Endodermal cell (in vitro differentiated cells): ENCODE measurements at regions not wholly inside any gene's neighbourhood (a gene's known extent, or its start where the extent isn't known, plus 50 kb on each side); places are given as distances from the start of the nearest gene placed in this dataset.

Experiments used
- DNase-seq: peaks from one replicate; pipeline ENCODE4 v3.0.0-alpha.2; 2017
- H3K27ac ChIP-seq: 2 replicates; pipeline ENCODE4 v1.5.1; 2013; ENCODE audit warnings: mild to moderate bottlenecking, low read depth, low read length, moderate library complexity
- H3K27me3 ChIP-seq: 2 replicates; pipeline ENCODE4 v1.6.1; 2013; ENCODE audit warnings: mild to moderate bottlenecking, low read length, moderate library complexity; ENCODE audit not compliant: insufficient read depth, control insufficient read depth, poor library complexity, severe bottlenecking
- H3K36me3 ChIP-seq: 2 replicates; pipeline ENCODE4 v1.7.0; 2013; ENCODE audit warnings: mild to moderate bottlenecking, low read length, moderate library complexity; ENCODE audit not compliant: control insufficient read depth, insufficient read depth
- H3K4me1 ChIP-seq: one replicate; pipeline ENCODE4 v1.7.0; 2013; ENCODE audit warnings: low read length; ENCODE audit not compliant: control insufficient read depth, insufficient read depth
- H3K4me3 ChIP-seq: 2 replicates; pipeline ENCODE4 v1.5.1; 2013; ENCODE audit warnings: mild to moderate bottlenecking, low read length, moderate library complexity
- H3K9ac ChIP-seq: 2 replicates; pipeline ENCODE4 v1.6.1; 2013; ENCODE audit warnings: mild to moderate bottlenecking, low read length, moderate library complexity; ENCODE audit not compliant: poor library complexity, severe bottlenecking; ENCODE audit errors: extremely low read depth
- H3K9me3 ChIP-seq: 2 replicates; pipeline ENCODE4 v1.6.1; 2013; ENCODE audit warnings: mild to moderate bottlenecking, low read length, moderate library complexity; ENCODE audit not compliant: control insufficient read depth
- H3K27ac Mint-ChIP-seq: 2 replicates; pipeline ENCODE4 v1.8.0; 2020; ENCODE audit warnings: mixed read lengths
- H3K27me3 Mint-ChIP-seq: 2 replicates; pipeline ENCODE4 v1.8.0; 2021; ENCODE audit warnings: mild to moderate bottlenecking, mixed read lengths; ENCODE audit not compliant: insufficient read depth
- H3K36me3 Mint-ChIP-seq: 2 replicates; pipeline ENCODE4 v1.8.0; 2020; ENCODE audit warnings: low read depth, mixed read lengths
- H3K4me1 Mint-ChIP-seq: 2 replicates; pipeline ENCODE4 v1.8.0; 2020; ENCODE audit warnings: mixed read lengths
- H3K4me3 Mint-ChIP-seq: 2 replicates; pipeline ENCODE4 v1.8.0; 2020; ENCODE audit warnings: mild to moderate bottlenecking, moderate library complexity, mixed read lengths
- H3K9me3 Mint-ChIP-seq: 2 replicates; pipeline ENCODE4 v1.8.0; 2020; ENCODE audit warnings: mild to moderate bottlenecking, mixed read lengths
- WGBS, 2 experiments: methylation state at CpG; one replicate each; pipeline versions ENCODE4 v1.1.5 to v1.1.7; 2013; ENCODE audit warnings: missing lambda C conversion rate in 2 of 2, mixed read lengths in 1 of 2; ENCODE audit not compliant: insufficient coverage in 1 of 2, insufficient read length in 1 of 2; 5-methylcytosine and 5-hydroxymethylcytosine counted together
- TF ChIP-seq, protein P1 (sequence below): fragments of 200-600 bp; sonication (generic); conservative IDR thresholded peaks from 2 replicates; pipeline ENCODE4 v1.5.0; 2021; ENCODE audit warnings: antibody characterized with exemption, mild to moderate bottlenecking

DNA sequence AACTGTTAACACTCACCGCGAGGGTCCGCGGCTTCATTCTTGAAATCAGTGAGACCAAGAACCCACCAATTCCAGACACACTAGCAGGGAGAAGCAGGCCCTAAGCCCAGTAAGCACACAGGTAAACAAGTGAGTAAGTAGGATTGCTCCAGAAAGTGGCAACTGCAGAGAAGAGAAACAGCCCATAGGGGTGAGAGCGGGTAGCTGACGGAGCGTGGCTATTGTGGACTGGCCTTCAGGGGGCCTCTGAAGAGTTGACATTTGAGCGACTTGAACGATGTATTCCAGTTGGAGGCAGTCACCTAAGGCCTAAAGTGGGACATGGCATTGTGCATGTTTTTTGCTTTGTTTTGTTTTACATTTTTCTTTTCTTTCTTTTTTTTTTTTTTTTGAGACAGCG, 74.2 kb downstream of the TSPAN17 start:
- no peak overlapping the region for H3K27ac Mint-ChIP-seq
- Histone ChIP-seq H3K4me1 (peaks cover 7% of the 10 kb centered on the region), H3K9ac (no peak overlapping the region), H3K27me3 (no peaks in the 10 kb centered on the region), H3K36me3 (no peaks in the 10 kb centered on the region), H3K9me3 (no peaks in the 10 kb centered on the region), H3K4me3 (no peak overlapping the region), H3K27ac (no peak overlapping the region)
- TF ChIP-seq, protein P1, sequence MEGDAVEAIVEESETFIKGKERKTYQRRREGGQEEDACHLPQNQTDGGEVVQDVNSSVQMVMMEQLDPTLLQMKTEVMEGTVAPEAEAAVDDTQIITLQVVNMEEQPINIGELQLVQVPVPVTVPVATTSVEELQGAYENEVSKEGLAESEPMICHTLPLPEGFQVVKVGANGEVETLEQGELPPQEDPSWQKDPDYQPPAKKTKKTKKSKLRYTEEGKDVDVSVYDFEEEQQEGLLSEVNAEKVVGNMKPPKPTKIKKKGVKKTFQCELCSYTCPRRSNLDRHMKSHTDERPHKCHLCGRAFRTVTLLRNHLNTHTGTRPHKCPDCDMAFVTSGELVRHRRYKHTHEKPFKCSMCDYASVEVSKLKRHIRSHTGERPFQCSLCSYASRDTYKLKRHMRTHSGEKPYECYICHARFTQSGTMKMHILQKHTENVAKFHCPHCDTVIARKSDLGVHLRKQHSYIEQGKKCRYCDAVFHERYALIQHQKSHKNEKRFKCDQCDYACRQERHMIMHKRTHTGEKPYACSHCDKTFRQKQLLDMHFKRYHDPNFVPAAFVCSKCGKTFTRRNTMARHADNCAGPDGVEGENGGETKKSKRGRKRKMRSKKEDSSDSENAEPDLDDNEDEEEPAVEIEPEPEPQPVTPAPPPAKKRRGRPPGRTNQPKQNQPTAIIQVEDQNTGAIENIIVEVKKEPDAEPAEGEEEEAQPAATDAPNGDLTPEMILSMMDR, result peak; percentile 51
- H3K27me3 Mint-ChIP-seq, result peaks cover 4% of the 10 kb centered on the region
- 83 to 88% methylated on average over 7 to 10 of the region's 10 CpGs for WGBS, 2 experiments
- DNase-seq, result no peak
- H3K4me1 Mint-ChIP-seq, result peaks cover 39% of the 10 kb centered on the region
- no peaks in the 10 kb centered on the region for H3K36me3 Mint-ChIP-seq
- no peak overlapping the region for H3K4me3 Mint-ChIP-seq
- no peaks in the 10 kb centered on the region for H3K9me3 Mint-ChIP-seq

DNA sequence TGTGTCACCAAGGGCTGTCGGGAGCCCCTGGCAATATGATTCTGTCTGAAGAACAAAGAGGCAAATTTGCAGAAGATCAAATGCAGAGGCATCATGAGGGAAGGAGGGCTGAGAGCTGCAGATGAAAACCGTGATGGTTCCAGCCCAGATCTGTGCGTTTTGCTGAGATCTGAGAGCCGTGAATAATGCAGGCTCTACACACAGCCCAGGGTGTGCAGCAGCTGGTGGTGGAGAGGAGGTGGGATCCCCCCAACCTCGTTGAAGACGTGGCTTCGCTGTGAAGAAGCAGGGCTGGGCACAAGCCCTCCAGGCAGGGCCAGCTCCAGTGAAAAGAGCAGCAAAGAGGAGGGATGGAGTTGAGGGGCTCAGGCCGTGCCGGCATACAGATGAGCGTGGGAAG, 75.5 kb downstream of the TSPAN17 start:
- H3K9me3 Mint-ChIP-seq, result no peaks in the 10 kb centered on the region
- DNase-seq, result no peak
- Histone ChIP-seq H3K9me3 (no peaks in the 10 kb centered on the region), H3K4me1 (peaks cover 7% of the 10 kb centered on the region), H3K27me3 (no peaks in the 10 kb centered on the region), H3K4me3 (no peak overlapping the region), H3K36me3 (no peaks in the 10 kb centered on the region), H3K27ac (no peak overlapping the region), H3K9ac (no peak overlapping the region)
- H3K36me3 Mint-ChIP-seq, result no peaks in the 10 kb centered on the region
- peaks cover 39% of the 10 kb centered on the region for H3K4me1 Mint-ChIP-seq
- no peak overlapping the region for H3K27ac Mint-ChIP-seq
- H3K4me3 Mint-ChIP-seq, result no peak overlapping the region
- TF ChIP-seq, protein P1, result no peak
- WGBS, 2 experiments, result 82 to 83% methylated on average over 4 to 10 of the region's 10 CpGs
- H3K27me3 Mint-ChIP-seq, result peaks cover 4% of the 10 kb centered on the region

DNA sequence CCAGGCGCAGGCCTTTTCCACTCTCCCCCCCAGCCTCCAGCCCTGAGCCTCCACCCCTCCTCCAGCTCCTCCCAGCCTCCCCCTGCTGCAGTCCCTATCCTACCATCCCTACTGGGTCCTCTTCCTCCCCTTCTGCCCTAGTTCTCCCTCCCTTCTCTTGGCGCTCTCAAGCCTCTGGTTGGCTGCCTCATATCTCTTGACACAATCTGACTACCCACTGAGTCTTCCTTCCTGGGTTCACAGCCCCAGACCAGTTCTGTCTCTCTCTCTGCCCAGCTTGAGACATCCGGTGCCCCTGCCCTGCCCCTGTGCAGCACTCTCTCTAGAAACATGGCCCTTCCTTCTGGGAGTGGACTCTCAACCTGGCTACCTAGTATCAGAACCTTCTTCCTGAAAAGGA, 76.2 kb downstream of the TSPAN17 start:
- H3K4me3 Mint-ChIP-seq, result no peak overlapping the region
- no peak overlapping the region for H3K27ac ChIP-seq
- H3K9ac ChIP-seq, result no peak overlapping the region
- no peaks in the 10 kb centered on the region for H3K9me3 Mint-ChIP-seq
- peaks cover 39% of the 10 kb centered on the region for H3K4me1 Mint-ChIP-seq
- WGBS, 2 experiments, result 74 to 89% methylated on average over 3 of the region's 3 CpGs
- no peaks in the 10 kb centered on the region for H3K36me3 ChIP-seq
- peak; percentile 76 for DNase-seq
- no peaks in the 10 kb centered on the region for H3K27me3 ChIP-seq
- H3K4me3 ChIP-seq, result no peak overlapping the region
- peaks cover 7% of the 10 kb centered on the region for H3K4me1 ChIP-seq
- H3K36me3 Mint-ChIP-seq, result no peaks in the 10 kb centered on the region
- no peaks in the 10 kb centered on the region for H3K9me3 ChIP-seq
- TF ChIP-seq, protein P1, result no peak
- H3K27me3 Mint-ChIP-seq, result peaks cover 2% of the 10 kb centered on the region
- H3K27ac Mint-ChIP-seq, result peak overlapping the region; percentile 39
